Gastroesophageal sphincter (tissue), 3 donors: ENCODE measurements at regions not wholly inside any gene's neighbourhood (a gene's known extent, or its start where the extent isn't known, plus 50 kb on each side); places are given as distances from the start of the nearest gene placed in this dataset.

ENCODE experiments used
- EP300 ChIP-seq: sonication (generic); formaldehyde crosslinking; IDR thresholded peaks from one replicate; pipeline ENCODE4 v1.6.1; 2017; ENCODE audit warnings: antibody characterized with exemption, mild to moderate bottlenecking
- POLR2A ChIP-seq, 2 donors: fragments of 450-650 bp; IDR thresholded peaks; one replicate each; pipeline ENCODE4 v1.6.1; 2017; ENCODE audit warnings: antibody characterized with exemption in 2 of 2, mild to moderate bottlenecking in 2 of 2, moderate library complexity in 1 of 2
- POLR2AphosphoS5 ChIP-seq: sonication (generic); formaldehyde crosslinking; IDR thresholded peaks from one replicate; pipeline ENCODE4 v1.6.1; 2017; ENCODE audit warnings: antibody characterized with exemption
- TF ChIP-seq, protein P1 (sequence below), 4 experiments: fragments of 200-600 bp in 2 of 4; fragments of 450-650 bp in 2 of 4; sonication (generic) in 1 of 4; IDR thresholded peaks; one replicate each; pipeline ENCODE4 v1.5.1; 2017 to 2019; ENCODE audit warnings: antibody characterized with exemption in 4 of 4, mild to moderate bottlenecking in 2 of 4, moderate library complexity in 2 of 4

DNA sequence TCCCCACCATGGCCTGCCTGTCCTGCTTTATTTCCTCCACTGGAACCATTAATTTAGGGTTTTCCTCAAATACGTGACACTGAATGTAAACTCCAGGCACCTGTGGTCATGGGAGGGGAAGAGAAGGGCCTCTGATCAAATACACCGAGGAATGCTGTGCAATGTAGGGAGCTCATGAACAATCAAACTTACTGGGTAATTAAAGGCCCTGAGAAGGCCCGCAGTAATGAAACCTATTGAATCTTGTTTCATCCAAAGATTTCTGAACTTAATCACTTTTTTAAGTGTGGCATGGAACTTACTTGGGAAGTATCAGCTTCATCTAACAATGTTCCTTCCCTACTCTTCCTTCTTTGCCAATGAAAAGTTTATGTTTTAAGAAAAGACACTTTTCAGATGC, 299.8 kb downstream of the MIAT start:
- TF ChIP-seq POLR2A (IDR thresholded peaks at IDR 0.05): no peak
- TF ChIP-seq, protein P1, sequence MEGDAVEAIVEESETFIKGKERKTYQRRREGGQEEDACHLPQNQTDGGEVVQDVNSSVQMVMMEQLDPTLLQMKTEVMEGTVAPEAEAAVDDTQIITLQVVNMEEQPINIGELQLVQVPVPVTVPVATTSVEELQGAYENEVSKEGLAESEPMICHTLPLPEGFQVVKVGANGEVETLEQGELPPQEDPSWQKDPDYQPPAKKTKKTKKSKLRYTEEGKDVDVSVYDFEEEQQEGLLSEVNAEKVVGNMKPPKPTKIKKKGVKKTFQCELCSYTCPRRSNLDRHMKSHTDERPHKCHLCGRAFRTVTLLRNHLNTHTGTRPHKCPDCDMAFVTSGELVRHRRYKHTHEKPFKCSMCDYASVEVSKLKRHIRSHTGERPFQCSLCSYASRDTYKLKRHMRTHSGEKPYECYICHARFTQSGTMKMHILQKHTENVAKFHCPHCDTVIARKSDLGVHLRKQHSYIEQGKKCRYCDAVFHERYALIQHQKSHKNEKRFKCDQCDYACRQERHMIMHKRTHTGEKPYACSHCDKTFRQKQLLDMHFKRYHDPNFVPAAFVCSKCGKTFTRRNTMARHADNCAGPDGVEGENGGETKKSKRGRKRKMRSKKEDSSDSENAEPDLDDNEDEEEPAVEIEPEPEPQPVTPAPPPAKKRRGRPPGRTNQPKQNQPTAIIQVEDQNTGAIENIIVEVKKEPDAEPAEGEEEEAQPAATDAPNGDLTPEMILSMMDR (IDR thresholded peaks at IDR 0.05): no peak
- no peak for TF ChIP-seq POLR2AphosphoS5
- TF ChIP-seq EP300: no peak
